ENCODE measurements at regions not wholly inside any gene's neighbourhood (a gene's known extent, or its start where the extent isn't known, plus 50 kb on each side); places are given as distances from the start of the nearest gene placed in this dataset.

DNA sequence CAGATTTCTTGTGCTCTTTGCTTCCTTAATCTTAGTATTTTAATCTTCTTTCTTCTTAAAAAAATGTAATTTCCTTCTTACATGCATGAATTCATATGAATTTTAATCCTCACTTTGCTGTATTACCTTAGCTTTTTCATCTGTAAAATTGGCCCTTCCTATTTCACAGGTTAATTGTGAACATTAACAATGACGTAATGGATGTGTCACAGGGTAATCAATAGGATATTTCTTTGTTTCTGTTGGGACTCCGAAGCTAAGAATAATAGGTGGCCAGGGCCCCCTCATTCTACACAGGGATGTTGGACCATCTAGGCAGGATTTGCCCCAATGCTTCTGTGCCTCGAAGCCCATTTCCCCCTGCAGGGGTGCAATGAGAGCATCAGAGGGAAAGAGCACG, 187.4 kb upstream of the NFIB start:
- Histone ChIP-seq H3K4me3 (no peak overlapping the region), H3K27ac (no peak overlapping the region), H3K27me3 (no peaks in the 10 kb centered on the region), H3K4me1 (no peaks in the 10 kb centered on the region), H3K9me3 (no peaks in the 10 kb centered on the region), H3K36me3 (no peaks in the 10 kb centered on the region)
- intact Hi-C loops (cut with DNase I) = no loop called here
- TF ChIP-seq, protein P1, sequence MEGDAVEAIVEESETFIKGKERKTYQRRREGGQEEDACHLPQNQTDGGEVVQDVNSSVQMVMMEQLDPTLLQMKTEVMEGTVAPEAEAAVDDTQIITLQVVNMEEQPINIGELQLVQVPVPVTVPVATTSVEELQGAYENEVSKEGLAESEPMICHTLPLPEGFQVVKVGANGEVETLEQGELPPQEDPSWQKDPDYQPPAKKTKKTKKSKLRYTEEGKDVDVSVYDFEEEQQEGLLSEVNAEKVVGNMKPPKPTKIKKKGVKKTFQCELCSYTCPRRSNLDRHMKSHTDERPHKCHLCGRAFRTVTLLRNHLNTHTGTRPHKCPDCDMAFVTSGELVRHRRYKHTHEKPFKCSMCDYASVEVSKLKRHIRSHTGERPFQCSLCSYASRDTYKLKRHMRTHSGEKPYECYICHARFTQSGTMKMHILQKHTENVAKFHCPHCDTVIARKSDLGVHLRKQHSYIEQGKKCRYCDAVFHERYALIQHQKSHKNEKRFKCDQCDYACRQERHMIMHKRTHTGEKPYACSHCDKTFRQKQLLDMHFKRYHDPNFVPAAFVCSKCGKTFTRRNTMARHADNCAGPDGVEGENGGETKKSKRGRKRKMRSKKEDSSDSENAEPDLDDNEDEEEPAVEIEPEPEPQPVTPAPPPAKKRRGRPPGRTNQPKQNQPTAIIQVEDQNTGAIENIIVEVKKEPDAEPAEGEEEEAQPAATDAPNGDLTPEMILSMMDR (IDR thresholded peaks at IDR 0.05) = no peak
- no peak for DNase-seq (ENCODE audit: low spot score in 2 of 2)

DNA sequence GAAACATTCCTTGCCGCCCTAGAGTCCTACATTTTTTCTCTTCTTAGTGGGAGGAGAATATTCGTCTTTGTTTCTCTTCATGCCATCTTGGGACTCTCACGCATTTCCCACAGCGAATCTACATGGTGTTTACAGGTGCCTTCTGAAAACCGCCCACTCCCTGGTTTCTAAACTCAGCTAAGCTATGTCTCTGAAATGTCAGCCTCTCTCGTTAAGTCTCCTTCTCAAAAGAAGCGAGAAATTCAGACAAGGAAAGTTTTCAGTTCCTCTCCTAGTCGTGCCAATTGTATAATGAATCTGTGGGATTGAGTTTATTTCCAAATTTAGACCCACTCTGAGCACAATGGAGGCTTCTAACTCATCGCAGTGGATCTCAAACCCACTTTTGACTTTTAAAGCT, 186.8 kb upstream of the NFIB start:
- no peak for DNase-seq (ENCODE audit: low spot score in 2 of 2)
- Histone ChIP-seq H3K27me3 (no peaks in the 10 kb centered on the region), H3K4me1 (no peaks in the 10 kb centered on the region), H3K36me3 (no peaks in the 10 kb centered on the region), H3K4me3 (no peak overlapping the region), H3K9me3 (no peaks in the 10 kb centered on the region), H3K27ac (no peak overlapping the region)
- intact Hi-C loops (cut with DNase I) = no loop called here
- TF ChIP-seq, protein P1 (IDR thresholded peaks at IDR 0.05) = no peak

DNA sequence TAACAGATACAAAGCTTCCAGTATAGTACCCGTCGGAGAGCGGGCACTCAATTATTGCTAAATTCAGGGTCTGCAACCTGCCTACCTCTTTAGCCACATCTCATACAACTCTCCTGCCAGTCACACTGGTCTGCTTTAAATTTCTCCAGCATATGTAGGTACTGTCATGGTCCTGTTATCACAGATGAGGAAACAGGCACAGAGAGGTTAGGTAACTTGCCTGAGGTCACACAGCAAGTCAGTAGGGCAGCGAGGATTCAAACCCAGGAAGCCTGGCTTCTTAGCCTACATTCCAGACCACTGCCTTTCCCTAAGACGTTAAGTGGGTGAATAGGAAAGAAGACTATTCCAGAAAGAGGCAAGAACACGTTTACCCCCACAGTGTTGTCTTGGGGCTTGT, 186.0 kb upstream of the NFIB start:
- TF ChIP-seq, protein P1 (IDR thresholded peaks at IDR 0.05) = no peak
- no peaks in the 10 kb centered on the region for H3K27me3 ChIP-seq
- H3K36me3 ChIP-seq = no peaks in the 10 kb centered on the region
- DNase-seq (ENCODE audit: low spot score in 2 of 2) = no peak
- intact Hi-C loops (cut with DNase I) = no loop called here
- H3K4me3 ChIP-seq = no peak overlapping the region
- H3K4me1 ChIP-seq = no peaks in the 10 kb centered on the region
- H3K27ac ChIP-seq = no peak overlapping the region
- no peaks in the 10 kb centered on the region for H3K9me3 ChIP-seq

DNA sequence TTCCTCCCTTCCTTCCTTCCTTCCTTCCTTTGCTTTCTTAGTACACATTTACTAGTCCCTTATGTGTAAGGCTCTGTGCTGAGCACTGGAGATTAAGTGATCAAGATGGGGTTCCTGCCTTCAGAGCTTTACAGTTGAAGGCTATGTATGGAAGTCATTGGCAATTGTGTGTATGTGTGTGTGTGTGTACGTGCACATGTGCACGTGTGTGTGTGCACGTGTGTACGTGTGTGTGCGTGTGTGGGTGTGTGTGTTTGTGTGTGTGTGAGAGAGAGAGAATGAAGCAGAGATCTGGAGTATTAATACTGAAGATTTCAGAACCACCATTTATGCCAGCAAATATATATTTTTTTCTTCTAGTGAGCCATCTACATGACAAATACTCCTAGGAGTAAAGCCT, 184.9 kb upstream of the NFIB start:
- H3K4me1 ChIP-seq = no peaks in the 10 kb centered on the region
- H3K4me3 ChIP-seq = no peak overlapping the region
- no peaks in the 10 kb centered on the region for H3K36me3 ChIP-seq
- H3K9me3 ChIP-seq = no peaks in the 10 kb centered on the region
- no peaks in the 10 kb centered on the region for H3K27me3 ChIP-seq
- H3K27ac ChIP-seq = no peak overlapping the region
- TF ChIP-seq, protein P1 (IDR thresholded peaks at IDR 0.05) = no peak
- intact Hi-C loops (cut with DNase I) = no loop called here
- DNase-seq (ENCODE audit: low spot score in 2 of 2) = no peak

DNA sequence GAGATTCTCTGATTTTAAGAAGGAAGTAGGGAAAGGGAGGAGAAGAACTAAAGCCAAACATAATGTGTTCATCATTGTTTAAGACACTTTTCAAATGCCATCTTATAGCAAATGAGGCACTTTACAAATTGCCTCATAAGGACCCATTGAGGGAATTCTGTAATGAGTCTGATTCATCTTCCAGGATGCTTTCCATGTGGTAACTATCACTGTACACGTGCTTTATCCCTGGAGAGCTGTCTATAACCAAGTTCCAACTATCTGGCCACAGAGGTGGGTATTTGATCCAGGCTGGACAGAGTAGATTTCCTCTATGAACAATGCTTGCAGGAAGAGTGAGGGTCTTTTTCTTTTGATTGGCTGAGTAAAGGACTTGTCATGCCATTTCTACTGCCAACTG, 183.5 kb upstream of the NFIB start:
- H3K9me3 ChIP-seq = no peaks in the 10 kb centered on the region
- no peaks in the 10 kb centered on the region for H3K4me1 ChIP-seq
- no peak for DNase-seq (ENCODE audit: low spot score in 2 of 2)
- H3K4me3 ChIP-seq = no peak overlapping the region
- intact Hi-C loops (cut with DNase I) = no loop called here
- H3K27ac ChIP-seq = no peak overlapping the region
- TF ChIP-seq, protein P1 (IDR thresholded peaks at IDR 0.05) = no peak
- H3K27me3 ChIP-seq = no peaks in the 10 kb centered on the region
- H3K36me3 ChIP-seq = no peaks in the 10 kb centered on the region

DNA sequence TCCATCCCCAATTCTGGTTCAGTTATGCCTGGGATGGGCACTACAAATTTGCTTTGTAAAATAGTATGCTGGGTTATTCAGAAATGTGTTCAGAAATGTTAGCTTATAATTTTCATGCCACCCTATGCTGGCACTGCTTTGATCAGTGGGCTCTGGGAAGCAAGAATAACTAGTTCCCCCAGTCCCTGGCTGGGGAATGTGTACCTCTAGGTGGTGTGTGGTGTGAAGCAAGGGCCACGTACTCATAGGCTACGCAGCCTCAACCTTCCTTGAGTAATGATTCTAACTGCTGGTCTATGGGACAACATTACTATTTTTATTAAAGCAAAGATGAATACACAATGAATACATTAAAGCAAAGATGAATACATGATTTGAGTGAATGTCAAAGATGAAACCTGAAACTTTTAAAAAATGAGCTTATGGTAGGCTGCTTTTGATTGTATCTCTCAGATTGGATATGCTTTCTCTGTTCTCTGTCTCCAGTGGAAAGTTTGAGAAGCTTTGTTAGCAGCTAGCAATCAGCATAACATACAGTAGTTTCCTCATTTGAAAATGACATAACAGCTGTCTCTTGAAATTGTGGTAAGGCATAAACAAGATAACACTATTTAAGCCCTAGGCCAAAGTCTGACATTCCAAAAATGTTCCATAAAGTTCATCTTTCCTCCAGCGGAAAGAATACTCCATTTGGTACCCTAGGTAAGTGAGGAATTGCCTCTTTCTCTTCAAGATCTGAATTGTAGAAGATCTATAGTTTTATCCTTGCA, 174.7 kb upstream of the NFIB start:
- TF ChIP-seq, protein P1 (IDR thresholded peaks at IDR 0.05) = no peak
- DNase-seq (ENCODE audit: low spot score in 2 of 2) = no peak
- Histone ChIP-seq H3K4me3 (no peak overlapping the region), H3K4me1 (no peaks in the 10 kb centered on the region), H3K27ac (no peak overlapping the region), H3K9me3 (no peaks in the 10 kb centered on the region), H3K36me3 (no peaks in the 10 kb centered on the region), H3K27me3 (no peaks in the 10 kb centered on the region)
- intact Hi-C loops (cut with DNase I) = no loop called here
